Testis (tissue), 2 donors: ENCODE measurements at regions not wholly inside any gene's neighbourhood (a gene's known extent, or its start where the extent isn't known, plus 50 kb on each side); places are given as distances from the start of the nearest gene placed in this dataset.

ENCODE experiments used
- DNase-seq: peaks from one replicate; pipeline ENCODE4 v3.0.0-alpha.2; 2019
- H3K27ac ChIP-seq, 2 donors: fragments of 200-600 bp; sonication (generic); one replicate each; pipeline ENCODE4 v1.5.1; 2019
- H3K27me3 ChIP-seq: fragments of 200-600 bp; sonication (generic); one replicate; pipeline ENCODE4 v1.5.1; 2019
- H3K36me3 ChIP-seq: fragments of 200-600 bp; sonication (generic); one replicate; pipeline ENCODE4 v1.5.1; 2017; ENCODE audit warnings: low read depth; ENCODE audit errors: missing control alignments
- H3K4me1 ChIP-seq: fragments of 200-600 bp; sonication (generic); one replicate; pipeline ENCODE4 v1.5.1; 2019
- H3K4me3 ChIP-seq, 2 donors: fragments of 200-600 bp; sonication (generic); one replicate each; pipeline ENCODE4 v1.5.1; 2017 to 2019
- H3K9me3 ChIP-seq: fragments of 200-600 bp; sonication (generic); one replicate; pipeline ENCODE4 v1.5.1; 2017
- POLR2A ChIP-seq: fragments of 450-650 bp; IDR thresholded peaks from one replicate; pipeline ENCODE4 v1.6.1; 2017; ENCODE audit warnings: antibody characterized with exemption, mild to moderate bottlenecking, moderate library complexity
- WGBS, 2 donors: methylation state at CpG; one replicate each; pipeline ENCODE4 v1.1.5; 2018; 5-methylcytosine and 5-hydroxymethylcytosine counted together
- intact Hi-C: fragments of 100-400 bp; cut with DNase I; formaldehyde crosslinking; loops from one replicate; pipeline ENCODE4 v1.15.1; 2023; ENCODE audit warnings: low total_unique reads
- TF ChIP-seq, protein P1 (sequence below), 3 experiments: fragments of 450-650 bp in 2 of 3; fragments of 200-600 bp in 1 of 3; sonication (generic) in 1 of 3; IDR thresholded peaks; one replicate each; pipeline ENCODE4 v1.5.1; 2016 to 2019; ENCODE audit warnings: antibody characterized with exemption in 3 of 3, mild to moderate bottlenecking in 2 of 3, moderate library complexity in 1 of 3

DNA sequence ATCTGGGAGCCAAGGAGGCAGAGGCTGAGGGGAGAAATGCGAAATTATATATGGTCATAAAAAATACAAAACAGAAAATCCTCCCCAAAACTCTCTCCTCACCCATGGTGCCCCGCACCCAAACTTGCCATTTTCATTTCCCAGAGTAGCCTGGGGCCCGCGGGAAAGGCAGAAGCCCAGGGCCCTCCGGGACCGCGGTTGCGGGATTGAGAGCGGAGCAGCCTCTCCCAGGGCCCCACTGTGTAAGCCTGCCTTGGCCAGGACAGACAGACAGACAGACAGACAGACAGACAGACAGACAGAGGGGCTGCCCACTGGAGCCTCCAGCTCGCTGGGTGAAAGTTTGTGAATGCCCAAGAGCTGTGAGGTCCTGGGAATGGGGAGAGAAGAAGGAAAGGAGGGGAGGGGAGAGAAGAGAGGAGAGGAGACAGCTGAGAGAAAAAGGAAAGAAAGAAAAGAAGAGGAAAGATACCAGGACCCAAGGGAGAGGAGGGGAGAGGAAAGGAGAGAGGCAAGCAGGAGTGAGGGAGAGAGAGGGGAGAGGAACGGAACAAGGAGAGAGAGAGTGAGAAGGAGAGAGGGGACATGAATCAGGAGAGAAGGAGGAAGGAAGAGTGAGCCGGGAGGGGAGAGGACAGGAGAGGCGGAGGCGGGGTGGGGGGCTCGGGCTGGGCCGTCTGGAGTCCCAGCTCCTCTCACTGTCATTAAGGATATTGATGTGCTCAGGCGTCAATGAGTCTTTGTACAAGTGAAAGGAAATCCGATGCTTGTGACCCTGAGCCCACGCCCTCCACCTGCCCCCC lies 69.3 kb upstream of the CASZ1 start:
- no peak for DNase-seq
- H3K36me3 ChIP-seq = no peaks in the 10 kb centered on the region
- H3K9me3 ChIP-seq = no peaks in the 10 kb centered on the region
- 46% methylated on average over 19 of the region's 19 CpGs for WGBS, 2 donors
- no peak overlapping the region for H3K27ac ChIP-seq
- no peak for TF ChIP-seq POLR2A
- TF ChIP-seq, protein P1, sequence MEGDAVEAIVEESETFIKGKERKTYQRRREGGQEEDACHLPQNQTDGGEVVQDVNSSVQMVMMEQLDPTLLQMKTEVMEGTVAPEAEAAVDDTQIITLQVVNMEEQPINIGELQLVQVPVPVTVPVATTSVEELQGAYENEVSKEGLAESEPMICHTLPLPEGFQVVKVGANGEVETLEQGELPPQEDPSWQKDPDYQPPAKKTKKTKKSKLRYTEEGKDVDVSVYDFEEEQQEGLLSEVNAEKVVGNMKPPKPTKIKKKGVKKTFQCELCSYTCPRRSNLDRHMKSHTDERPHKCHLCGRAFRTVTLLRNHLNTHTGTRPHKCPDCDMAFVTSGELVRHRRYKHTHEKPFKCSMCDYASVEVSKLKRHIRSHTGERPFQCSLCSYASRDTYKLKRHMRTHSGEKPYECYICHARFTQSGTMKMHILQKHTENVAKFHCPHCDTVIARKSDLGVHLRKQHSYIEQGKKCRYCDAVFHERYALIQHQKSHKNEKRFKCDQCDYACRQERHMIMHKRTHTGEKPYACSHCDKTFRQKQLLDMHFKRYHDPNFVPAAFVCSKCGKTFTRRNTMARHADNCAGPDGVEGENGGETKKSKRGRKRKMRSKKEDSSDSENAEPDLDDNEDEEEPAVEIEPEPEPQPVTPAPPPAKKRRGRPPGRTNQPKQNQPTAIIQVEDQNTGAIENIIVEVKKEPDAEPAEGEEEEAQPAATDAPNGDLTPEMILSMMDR (IDR thresholded peaks at IDR 0.05) = no peak
- intact Hi-C loops = loop anchor here (5.0 kb wide), 1 partner anchor 363 kb away; no protein-coding TSS in a partner anchor
- H3K4me1 ChIP-seq = peaks cover 11% of the 10 kb centered on the region
- H3K27me3 ChIP-seq = no peaks in the 10 kb centered on the region
- no peak overlapping the region for H3K4me3 ChIP-seq

GRCh38 chr1:10866321-10867093 lies 70.1 kb upstream of the CASZ1 start:
- no peaks in the 10 kb centered on the region for H3K27me3 ChIP-seq
- no peaks in the 10 kb centered on the region for H3K36me3 ChIP-seq
- peaks cover 11% of the 10 kb centered on the region for H3K4me1 ChIP-seq
- TF ChIP-seq, protein P1 (IDR thresholded peaks at IDR 0.05) = no peak
- TF ChIP-seq POLR2A = no peak
- H3K27ac ChIP-seq = no peak overlapping the region
- WGBS, 2 donors = 2 to 5% methylated on average over 19 to 31 of the region's 31 CpGs
- intact Hi-C loops = loop anchor here (5.0 kb wide), 1 partner anchor 364 kb away; no protein-coding TSS in a partner anchor
- peak overlapping the region; percentile 45 to 48 for H3K4me3 ChIP-seq
- no peaks in the 10 kb centered on the region for H3K9me3 ChIP-seq
- DNase-seq = peak; percentile 37

DNA sequence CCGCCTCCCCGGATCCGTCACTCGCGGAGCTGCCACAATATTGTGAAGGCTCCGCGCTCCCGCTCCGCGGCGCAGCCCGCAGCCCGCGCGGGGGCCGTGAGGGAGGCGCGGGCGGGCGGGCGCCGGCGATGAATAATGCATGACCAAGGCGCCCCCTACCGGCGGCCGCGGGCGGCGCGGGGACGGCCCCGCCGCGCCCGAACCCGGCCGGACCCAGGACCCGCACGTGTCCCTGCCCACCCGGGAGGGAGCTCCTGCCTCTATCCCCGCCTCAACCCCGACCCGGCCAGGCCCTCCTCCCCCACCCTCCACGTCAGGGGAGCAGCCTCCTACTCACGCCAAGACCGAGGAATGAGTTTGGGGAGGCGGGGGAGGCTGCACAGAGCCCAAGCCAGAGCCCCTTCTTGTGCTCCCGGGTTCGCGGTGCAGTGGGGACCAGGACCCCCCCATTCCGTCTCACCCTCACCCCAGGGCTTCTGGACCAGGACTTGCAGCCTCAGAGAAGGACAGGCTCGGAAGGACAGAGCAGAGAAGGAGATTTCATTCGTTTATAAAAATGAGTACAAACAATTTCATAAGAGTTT lies 70.8 kb upstream of the CASZ1 start:
- H3K4me3 ChIP-seq = peak overlapping the region; percentile 45 to 48
- no peak for TF ChIP-seq POLR2A
- TF ChIP-seq, protein P1 (IDR thresholded peaks at IDR 0.05) = peak; percentile 72 to 87 (median 85)
- no peaks in the 10 kb centered on the region for H3K36me3 ChIP-seq
- 2 to 4% methylated on average over 6 to 54 of the region's 54 CpGs for WGBS, 2 donors
- no peaks in the 10 kb centered on the region for H3K27me3 ChIP-seq
- no peak overlapping the region for H3K27ac ChIP-seq
- H3K4me1 ChIP-seq = peaks cover 11% of the 10 kb centered on the region
- intact Hi-C loops = loop anchor here (5.0 kb wide), 1 partner anchor 365 kb away; no protein-coding TSS in a partner anchor
- no peaks in the 10 kb centered on the region for H3K9me3 ChIP-seq
- DNase-seq = peak; percentile 79

GRCh38 chr1:10867914-10868598 lies 71.6 kb upstream of the CASZ1 start:
- Histone ChIP-seq H3K27me3 (no peaks in the 10 kb centered on the region), H3K36me3 (no peaks in the 10 kb centered on the region), H3K4me3 (no peak overlapping the region), H3K9me3 (no peaks in the 10 kb centered on the region), H3K4me1 (peaks cover 11% of the 10 kb centered on the region), H3K27ac (no peak overlapping the region)
- intact Hi-C loops = loop anchor here (5.0 kb wide), 1 partner anchor 366 kb away; no protein-coding TSS in a partner anchor
- 55 to 76% methylated on average over 3 to 17 of the region's 17 CpGs for WGBS, 2 donors
- TF ChIP-seq, protein P1 (IDR thresholded peaks at IDR 0.05) = no peak
- no peak for TF ChIP-seq POLR2A
- DNase-seq = no peak
